KMS-11 (cell line): ENCODE measurements at regions not wholly inside any gene's neighbourhood (a gene's known extent, or its start where the extent isn't known, plus 50 kb on each side); places are given as distances from the start of the nearest gene placed in this dataset.
"Not testable (repeated sequence)": the region's sequence is repeated elsewhere in the genome, so short reads cannot be mapped to it uniquely, and the experiment has no call there.

Experiments used
- H2AFZ ChIP-seq: fragments of 200-600 bp; sonication (generic); 2 replicates; pipeline ENCODE4 v1.6.1; 2016; ENCODE audit warnings: antibody characterized with exemption, mixed run types, low read depth
- H3K27ac ChIP-seq: fragments of 200-600 bp; sonication (generic); 2 replicates; pipeline ENCODE4 v1.6.1; 2016; ENCODE audit warnings: mild to moderate bottlenecking, mixed run types
- H3K27me3 ChIP-seq: fragments of 200-600 bp; sonication (generic); 2 replicates; pipeline ENCODE4 v1.6.1; 2017; ENCODE audit warnings: mild to moderate bottlenecking, low read depth, mixed run types, moderate library complexity; ENCODE audit not compliant: insufficient read depth
- H3K36me3 ChIP-seq: fragments of 200-600 bp; sonication (generic); 2 replicates; pipeline ENCODE4 v1.6.1; 2017; ENCODE audit warnings: mild to moderate bottlenecking, mixed run types; ENCODE audit not compliant: insufficient read depth
- H3K4me1 ChIP-seq: fragments of 200-600 bp; sonication (generic); 2 replicates; pipeline ENCODE4 v1.6.1; 2016; ENCODE audit warnings: mild to moderate bottlenecking, low read depth, mixed run types; ENCODE audit not compliant: poor library complexity, severe bottlenecking
- H3K4me2 ChIP-seq: fragments of 200-600 bp; sonication (generic); 2 replicates; pipeline ENCODE4 v1.7.0; 2016; ENCODE audit warnings: mild to moderate bottlenecking, mixed run types
- H3K4me3 ChIP-seq: fragments of 200-600 bp; sonication (generic); IDR thresholded peaks from 2 replicates; pipeline ENCODE4 v1.6.1; 2017; ENCODE audit warnings: low read depth, low read length, mixed read lengths; ENCODE audit not compliant: insufficient read depth
- H3K79me2 ChIP-seq: fragments of 200-600 bp; sonication (generic); 2 replicates; pipeline ENCODE4 v1.6.1; 2016; ENCODE audit warnings: low read depth, mixed run types; ENCODE audit not compliant: insufficient read depth
- H3K9ac ChIP-seq: fragments of 200-600 bp; sonication (generic); 2 replicates; pipeline ENCODE4 v1.6.1; 2016; ENCODE audit warnings: mild to moderate bottlenecking, mixed run types
- H4K20me1 ChIP-seq: fragments of 200-600 bp; sonication (generic); 2 replicates; pipeline ENCODE4 v1.6.1; 2016; ENCODE audit warnings: mild to moderate bottlenecking, mixed run types; ENCODE audit not compliant: insufficient read depth
- CTCF ChIP-seq: fragments of 200-600 bp; sonication (generic); conservative IDR thresholded peaks from 2 replicates; pipeline ENCODE4 v1.6.1; 2017; ENCODE audit warnings: low read depth, mild to moderate bottlenecking, antibody characterized with exemption, low read length, moderate library complexity, mixed read lengths

GRCh38 chr22:25347752-25348102, 128.3 kb downstream of the CRYBB2 start:
- no peak overlapping the region for H3K9ac ChIP-seq
- no peak overlapping the region for H3K4me2 ChIP-seq
- H3K4me3 ChIP-seq: no peak overlapping the region
- H4K20me1 ChIP-seq: no peaks in the 10 kb centered on the region
- H3K79me2 ChIP-seq: no peaks in the 10 kb centered on the region
- no peaks in the 10 kb centered on the region for H3K36me3 ChIP-seq
- no peaks in the 10 kb centered on the region for H3K27me3 ChIP-seq
- no peak for TF ChIP-seq CTCF
- no peaks in the 10 kb centered on the region for H3K4me1 ChIP-seq
- no peak overlapping the region for H2AFZ ChIP-seq
- no peak overlapping the region for H3K27ac ChIP-seq

GRCh38 chr22:25348391-25348790, 129.0 kb downstream of the CRYBB2 start:
- Histone ChIP-seq H3K36me3 (no peaks in the 10 kb centered on the region), H3K4me1 (no peaks in the 10 kb centered on the region), H4K20me1 (no peaks in the 10 kb centered on the region), H3K4me2 (no peak overlapping the region), H3K79me2 (no peaks in the 10 kb centered on the region), H3K9ac (no peak overlapping the region), H3K27ac (no peak overlapping the region), H2AFZ (no peak overlapping the region), H3K27me3 (no peaks in the 10 kb centered on the region), H3K4me3 (no peak overlapping the region)
- TF ChIP-seq CTCF: no peak

- not testable (repeated sequence) for H3K4me1 ChIP-seq, H3K27ac ChIP-seq, H2AFZ ChIP-seq, H3K27me3 ChIP-seq, H3K79me2 ChIP-seq, H3K4me3 ChIP-seq, H3K36me3 ChIP-seq, H4K20me1 ChIP-seq, H3K9ac ChIP-seq, H3K4me2 ChIP-seq
Measured at GRCh38 chr22:25348996-25349395, 129.6 kb downstream of the CRYBB2 start.

- H3K27ac ChIP-seq: no peak overlapping the region
- H3K36me3 ChIP-seq: no peaks in the 10 kb centered on the region
- no peaks in the 10 kb centered on the region for H3K4me1 ChIP-seq
- H3K4me2 ChIP-seq: no peak overlapping the region
- H4K20me1 ChIP-seq: no peaks in the 10 kb centered on the region
- no peaks in the 10 kb centered on the region for H3K79me2 ChIP-seq
- H3K9ac ChIP-seq: no peak overlapping the region
- TF ChIP-seq CTCF: no peak
- no peak overlapping the region for H3K4me3 ChIP-seq
- no peaks in the 10 kb centered on the region for H3K27me3 ChIP-seq
- H2AFZ ChIP-seq: no peak overlapping the region
Measured at GRCh38 chr22:25350551-25350971, 131.1 kb downstream of the CRYBB2 start.

GRCh38 chr22:25351631-25352293, 132.3 kb downstream of the CRYBB2 start:
- no peaks in the 10 kb centered on the region for H3K36me3 ChIP-seq

More at GRCh38 chr22:25351631-25352293, 132.3 kb downstream of the CRYBB2 start:
- Histone ChIP-seq H3K4me1 (no peaks in the 10 kb centered on the region), H3K27me3 (no peaks in the 10 kb centered on the region), H3K4me2 (no peak overlapping the region), H4K20me1 (no peaks in the 10 kb centered on the region), H3K4me3 (no peak overlapping the region), H2AFZ (no peak overlapping the region), H3K9ac (no peak overlapping the region), H3K27ac (no peak overlapping the region), H3K79me2 (no peaks in the 10 kb centered on the region)
- TF ChIP-seq CTCF: no peak
